Esophagus mucosa (tissue), 1 donor: ENCODE measurements at regions not wholly inside any gene's neighbourhood (a gene's known extent, or its start where the extent isn't known, plus 50 kb on each side); places are given as distances from the start of the nearest gene placed in this dataset.
"Not testable (repeated sequence)": the region's sequence is repeated elsewhere in the genome, so short reads cannot be mapped to it uniquely, and the experiment has no call there.

Source experiments
- ATAC-seq: fragments of 200-7000 bp; cut with Tn5 transposase; one replicate; pipeline ENCODE4 v1.9.1; 2020
- donor health status: DM: yes; HTN: yes; CAD: no.

DNA sequence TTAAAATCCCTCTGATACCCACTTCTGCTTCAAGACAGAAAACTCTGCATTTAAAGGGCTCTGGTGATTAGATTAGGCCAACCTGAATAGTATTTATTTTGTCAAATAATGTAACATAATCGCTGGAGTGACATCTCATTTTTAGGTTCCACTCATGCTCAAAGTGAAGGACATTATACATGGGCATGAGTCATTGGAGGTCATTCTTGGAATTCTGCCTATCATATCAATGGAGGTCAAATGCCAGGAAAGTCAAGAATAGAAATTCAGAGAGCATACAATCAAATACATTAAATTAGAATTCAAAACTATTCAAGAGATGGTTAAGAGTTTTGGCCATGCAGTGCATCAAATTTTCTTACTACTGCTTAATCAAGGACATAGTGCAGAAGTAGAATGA is 50.8 kb upstream of the PRSS1 start:
- no peak for ATAC-seq

DNA sequence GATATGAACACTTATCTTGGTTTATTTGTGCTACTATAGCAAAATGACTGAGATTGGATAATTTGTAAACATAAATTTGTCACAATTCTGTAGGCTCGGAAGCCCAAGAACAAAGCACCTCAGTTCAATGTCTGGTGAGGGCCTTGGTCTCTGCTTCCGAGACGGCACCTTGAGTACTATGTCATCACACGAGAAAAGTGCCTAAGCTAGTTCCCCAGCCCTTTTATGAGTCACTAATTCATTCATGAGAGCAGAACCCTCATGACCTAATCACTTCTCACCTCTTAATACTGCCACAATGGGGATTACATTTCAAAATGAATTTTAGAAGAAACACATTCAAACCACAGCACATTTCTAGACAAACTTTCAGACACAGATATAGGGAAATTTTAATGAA is 52.0 kb upstream of the PRSS1 start:
- peak; percentile 86 for ATAC-seq

GRCh38 chr7:142696456-142697179 is 52.7 kb upstream of the PRSS1 start:
- ATAC-seq = no peak

DNA sequence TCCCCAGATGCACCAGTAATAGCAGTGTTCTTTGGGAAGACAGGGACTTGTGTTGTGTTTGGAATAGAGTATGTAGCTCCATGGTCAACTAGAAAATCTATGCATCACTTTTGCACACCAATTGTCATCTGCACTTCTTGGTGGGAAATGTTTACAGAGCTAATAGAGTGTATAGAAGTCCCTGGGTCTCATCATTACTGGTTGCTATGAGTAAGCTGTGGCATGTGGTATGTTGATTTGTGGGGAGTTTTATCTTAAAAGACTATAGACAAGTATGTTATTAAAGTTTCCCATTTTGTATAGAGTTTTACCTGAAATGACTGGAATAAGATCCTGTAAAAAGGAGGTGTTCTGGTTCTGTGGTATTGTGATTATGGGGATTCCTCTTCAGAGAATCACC is 55.4 kb upstream of the PRSS1 start:
- ATAC-seq = no peak

DNA sequence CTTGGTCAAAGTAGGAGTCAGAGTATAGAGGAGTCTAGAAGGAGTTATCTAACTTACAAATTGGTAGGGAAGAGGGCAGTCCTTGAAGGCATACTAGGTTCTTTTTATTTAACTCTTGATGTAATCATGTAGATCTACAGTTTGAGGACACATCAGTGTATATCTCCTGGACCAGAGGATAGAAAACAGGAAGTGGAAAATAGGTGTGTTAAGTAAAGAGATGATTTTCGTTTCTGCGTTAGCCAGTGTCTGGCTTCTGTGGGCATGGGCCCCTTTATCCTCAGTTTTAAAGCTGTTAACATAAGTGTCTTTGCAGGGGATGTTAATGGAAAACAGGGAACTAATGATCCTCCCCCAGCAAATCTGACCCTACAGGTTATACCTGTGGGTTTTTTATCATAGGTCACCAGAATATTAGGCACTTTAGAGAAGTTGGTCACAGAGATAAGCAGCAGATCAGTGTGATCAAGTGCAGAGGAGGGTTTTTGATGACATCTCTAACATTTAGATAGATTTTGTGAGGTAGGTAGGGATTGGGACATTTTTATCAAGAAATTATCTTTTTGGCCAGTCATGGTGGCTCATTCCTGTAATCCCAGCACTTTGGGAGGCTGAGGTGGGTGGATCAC is 58.6 kb upstream of the PRSS1 start:
- no peak for ATAC-seq

GRCh38 chr7:142689439-142690120 is 59.7 kb upstream of the PRSS1 start:
- no peak for ATAC-seq

- ATAC-seq = no peak
Observed at GRCh38 chr7:142685877-142686508, 63.3 kb upstream of the PRSS1 start.

DNA sequence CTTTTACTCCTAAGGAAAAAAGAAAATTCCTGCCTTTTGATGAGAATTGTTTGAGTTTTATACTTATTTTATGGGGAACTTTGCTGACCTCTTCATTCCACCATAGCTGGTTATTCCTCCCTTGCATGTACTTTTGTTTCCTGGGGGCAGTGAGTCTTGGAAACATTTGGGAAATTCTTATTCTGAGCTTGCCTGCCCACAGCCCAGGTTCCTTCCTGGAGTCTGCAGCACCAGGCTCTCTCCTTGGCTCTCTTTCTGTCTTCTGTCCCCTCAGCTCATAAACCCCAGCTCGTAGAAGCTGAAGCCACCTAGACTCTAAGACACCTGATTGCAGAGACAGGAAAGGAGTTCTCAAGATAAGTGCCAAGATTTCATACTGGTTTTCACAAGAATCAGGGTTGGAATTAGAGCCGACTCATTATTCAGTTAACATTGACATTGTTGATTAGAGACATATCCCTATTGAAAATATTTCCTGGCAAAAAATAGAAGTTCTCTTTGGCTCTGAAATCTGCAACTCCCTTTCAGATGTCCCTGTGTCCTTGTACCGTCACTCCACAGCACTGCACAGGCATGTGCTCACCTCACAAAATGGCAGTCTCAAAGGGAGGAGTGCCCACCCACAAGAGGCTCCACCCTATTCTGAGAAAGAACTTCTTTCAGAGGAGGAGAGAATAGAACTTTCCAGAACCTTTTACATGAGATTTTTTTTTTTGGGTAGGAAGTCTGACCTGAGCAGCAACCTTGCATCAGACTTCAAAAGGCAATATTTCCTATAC is 67.8 kb upstream of the PRSS1 start:
- ATAC-seq = no peak

DNA sequence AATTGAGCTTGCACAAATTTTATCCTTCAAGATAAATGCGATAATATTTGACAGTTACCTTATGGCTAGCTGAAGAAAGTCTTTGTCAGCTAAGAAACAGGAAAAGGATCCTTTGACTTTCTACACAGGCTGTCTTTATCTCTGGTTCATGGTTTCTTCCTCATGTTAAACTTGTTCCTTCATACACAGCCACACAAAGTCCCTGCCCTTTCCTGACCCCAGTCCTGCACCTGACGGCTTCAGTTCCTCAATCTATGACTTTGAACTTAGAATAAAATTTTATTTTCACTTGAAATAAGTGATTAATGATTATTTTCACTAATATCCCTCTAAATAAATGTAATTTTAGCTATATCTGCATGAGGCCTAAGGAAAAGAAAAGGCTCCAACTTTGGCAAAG is 77.8 kb upstream of the PRSS1 start:
- no peak for ATAC-seq

DNA sequence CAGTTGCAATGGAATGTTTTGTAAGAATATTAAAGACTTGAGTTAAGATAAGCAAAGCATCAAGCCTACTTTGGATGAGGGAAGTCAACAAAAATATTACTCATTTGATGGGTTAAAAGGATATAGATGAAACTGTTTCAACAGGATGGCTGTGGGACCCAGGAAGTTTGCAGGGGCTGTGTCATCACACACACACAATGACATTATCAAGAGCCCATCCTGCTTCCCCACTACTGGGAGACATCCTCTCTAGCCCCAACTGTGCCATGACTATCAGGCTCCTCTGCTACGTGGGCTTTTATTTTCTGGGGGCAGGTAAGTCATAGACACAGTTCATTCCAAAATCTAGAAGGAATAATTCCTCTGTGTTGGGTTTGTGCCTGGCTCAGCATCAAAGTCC is 78.8 kb upstream of the PRSS1 start:
- ATAC-seq = no peak

GRCh38 chr7:142669074-142669654 is 80.1 kb upstream of the PRSS1 start:
- no peak for ATAC-seq

- no peak for ATAC-seq
Observed at GRCh38 chr7:142668495-142668894, 80.8 kb upstream of the PRSS1 start.

- ATAC-seq = no peak
Observed at GRCh38 chr7:142657376-142657775, 91.9 kb upstream of the PRSS1 start.

DNA sequence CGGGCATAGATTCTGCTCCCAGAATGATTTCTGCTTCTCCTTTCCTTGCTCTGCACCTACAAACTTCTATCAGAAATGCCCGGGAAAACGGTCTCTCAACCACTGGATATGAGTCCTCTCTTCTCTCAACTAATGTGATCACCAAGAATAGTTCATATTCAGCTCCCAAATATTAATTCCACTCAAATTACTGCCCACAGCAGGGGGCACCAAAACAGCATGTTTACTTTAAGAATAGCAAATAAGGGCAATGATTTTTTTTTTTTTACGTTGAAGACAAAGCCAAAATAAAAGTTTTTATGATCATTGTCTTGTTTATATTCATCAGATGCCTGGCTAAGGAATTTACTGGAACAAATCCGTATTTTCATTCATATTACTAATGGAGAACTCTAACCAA is 94.9 kb upstream of the PRSS1 start:
- ATAC-seq = no peak

GRCh38 chr7:142647749-142648148 is 101.5 kb upstream of the PRSS1 start:
- ATAC-seq = no peak

GRCh38 chr7:142646386-142647140 is 102.7 kb upstream of the PRSS1 start:
- no peak for ATAC-seq

GRCh38 chr7:142645777-142646176 is 103.5 kb upstream of the PRSS1 start:
- no peak for ATAC-seq

GRCh38 chr7:142642316-142642715 is 107.0 kb upstream of the PRSS1 start:
- ATAC-seq = no peak

- not testable (repeated sequence) for ATAC-seq
Observed at GRCh38 chr7:142641252-142641651, 108.0 kb upstream of the PRSS1 start.

GRCh38 chr7:142638581-142638980 is 110.7 kb upstream of the PRSS1 start:
- ATAC-seq = no peak

DNA sequence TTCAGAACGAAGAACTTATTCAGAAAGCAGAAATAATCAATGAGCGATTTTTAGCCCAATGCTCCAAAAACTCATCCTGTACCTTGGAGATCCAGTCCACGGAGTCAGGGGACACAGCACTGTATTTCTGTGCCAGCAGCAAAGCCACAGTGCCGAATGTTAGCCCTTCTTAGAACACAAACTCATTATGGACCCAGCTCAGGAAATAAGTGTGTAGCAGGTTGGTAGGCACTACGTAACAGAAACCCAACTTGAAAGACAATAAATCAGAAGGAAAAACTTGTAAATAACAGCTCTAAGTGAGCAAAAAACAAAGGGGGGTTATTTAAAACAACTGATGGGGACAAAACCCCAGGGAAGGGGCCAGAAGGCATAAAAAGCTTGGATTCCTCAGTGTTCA is 112.0 kb upstream of the PRSS1 start:
- ATAC-seq = no peak

GRCh38 chr7:142636751-142637150 is 112.5 kb upstream of the PRSS1 start:
- ATAC-seq = no peak
